ENCODE measurements at regions not wholly inside any gene's neighbourhood (a gene's known extent, or its start where the extent isn't known, plus 50 kb on each side); places are given as distances from the start of the nearest gene placed in this dataset.

DNA sequence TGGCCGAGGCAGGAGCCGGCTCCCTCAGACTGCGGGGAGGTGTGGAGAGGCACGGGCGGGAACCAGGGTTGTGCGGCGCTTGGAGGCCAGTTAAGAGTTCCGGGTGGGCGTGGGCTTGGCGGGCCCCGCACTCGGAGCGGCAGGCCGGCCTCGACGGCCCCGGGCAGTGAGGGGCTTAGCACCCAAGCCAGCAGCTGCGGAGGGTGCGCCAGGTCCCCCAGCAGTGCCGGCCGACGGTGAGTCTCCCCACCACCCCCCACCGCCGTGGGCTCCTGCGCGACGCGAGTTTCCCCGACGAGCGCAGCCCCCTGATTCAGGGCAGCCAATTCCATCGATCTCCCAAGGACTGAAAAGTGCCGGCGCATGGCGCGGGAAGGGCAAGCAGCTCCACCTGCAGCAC is 605.4 kb upstream of the SLC35B3 start:
- Histone ChIP-seq H3K4me1 (ENCODE audit: control insufficient read depth in 4 of 4, insufficient read depth in 4 of 4, low read length in 3 of 4) (no peaks in the 10 kb centered on the region), H3K4me3 (ENCODE audit: low read depth in 1 of 3, low read length in 3 of 3) (no peak overlapping the region), H3K27me3 (ENCODE audit: control insufficient read depth in 4 of 4, insufficient read depth in 4 of 4, low read length in 3 of 4) (no peaks in the 10 kb centered on the region), H3K36me3 (ENCODE audit: control insufficient read depth in 4 of 4, insufficient read depth in 3 of 4, low read depth in 1 of 4, low read length in 3 of 4) (no peaks in the 10 kb centered on the region), H3K9ac (ENCODE audit: low read depth in 1 of 2, low read length in 2 of 2) (no peak overlapping the region), H3K27ac (ENCODE audit: low read depth in 1 of 2, low read length in 2 of 2) (no peak overlapping the region), H3K9me3 (ENCODE audit: control insufficient read depth in 4 of 4, low read length in 3 of 4) (peaks cover 0 to 1% (median 0%) of the 10 kb centered on the region in 4 donors)
- no peak for DNase-seq (ENCODE audit: low spot score)
- WGBS, result 98% methylated on average over 36 of the region's 36 CpGs
- TF ChIP-seq RAD21 (IDR thresholded peaks at IDR 0.05) (no peak), RXRA (IDR thresholded peaks at IDR 0.05) (no peak), NR2F2 (IDR thresholded peaks at IDR 0.05) (no peak), EGR1 (IDR thresholded peaks at IDR 0.05; ENCODE audit: low read depth in 2 of 2) (no peak), HNF4A (conservative IDR thresholded peaks at IDR 0.05) (no peak), SP1 (IDR thresholded peaks at IDR 0.05) (no peak), JUND (IDR thresholded peaks at IDR 0.05) (no peak), FOXA1 (IDR thresholded peaks at IDR 0.05) (no peak), YY1 (IDR thresholded peaks at IDR 0.05) (no peak)
- TF ChIP-seq, protein P1, sequence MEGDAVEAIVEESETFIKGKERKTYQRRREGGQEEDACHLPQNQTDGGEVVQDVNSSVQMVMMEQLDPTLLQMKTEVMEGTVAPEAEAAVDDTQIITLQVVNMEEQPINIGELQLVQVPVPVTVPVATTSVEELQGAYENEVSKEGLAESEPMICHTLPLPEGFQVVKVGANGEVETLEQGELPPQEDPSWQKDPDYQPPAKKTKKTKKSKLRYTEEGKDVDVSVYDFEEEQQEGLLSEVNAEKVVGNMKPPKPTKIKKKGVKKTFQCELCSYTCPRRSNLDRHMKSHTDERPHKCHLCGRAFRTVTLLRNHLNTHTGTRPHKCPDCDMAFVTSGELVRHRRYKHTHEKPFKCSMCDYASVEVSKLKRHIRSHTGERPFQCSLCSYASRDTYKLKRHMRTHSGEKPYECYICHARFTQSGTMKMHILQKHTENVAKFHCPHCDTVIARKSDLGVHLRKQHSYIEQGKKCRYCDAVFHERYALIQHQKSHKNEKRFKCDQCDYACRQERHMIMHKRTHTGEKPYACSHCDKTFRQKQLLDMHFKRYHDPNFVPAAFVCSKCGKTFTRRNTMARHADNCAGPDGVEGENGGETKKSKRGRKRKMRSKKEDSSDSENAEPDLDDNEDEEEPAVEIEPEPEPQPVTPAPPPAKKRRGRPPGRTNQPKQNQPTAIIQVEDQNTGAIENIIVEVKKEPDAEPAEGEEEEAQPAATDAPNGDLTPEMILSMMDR (IDR thresholded peaks at IDR 0.05; ENCODE audit: low read depth, low read length, missing input control), result no peak
- TF ChIP-seq, protein P2, sequence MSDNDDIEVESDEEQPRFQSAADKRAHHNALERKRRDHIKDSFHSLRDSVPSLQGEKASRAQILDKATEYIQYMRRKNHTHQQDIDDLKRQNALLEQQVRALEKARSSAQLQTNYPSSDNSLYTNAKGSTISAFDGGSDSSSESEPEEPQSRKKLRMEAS (IDR thresholded peaks at IDR 0.05), result no peak
- TF ChIP-seq, protein P3, sequence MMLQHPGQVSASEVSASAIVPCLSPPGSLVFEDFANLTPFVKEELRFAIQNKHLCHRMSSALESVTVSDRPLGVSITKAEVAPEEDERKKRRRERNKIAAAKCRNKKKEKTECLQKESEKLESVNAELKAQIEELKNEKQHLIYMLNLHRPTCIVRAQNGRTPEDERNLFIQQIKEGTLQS (IDR thresholded peaks at IDR 0.05), result no peak

DNA sequence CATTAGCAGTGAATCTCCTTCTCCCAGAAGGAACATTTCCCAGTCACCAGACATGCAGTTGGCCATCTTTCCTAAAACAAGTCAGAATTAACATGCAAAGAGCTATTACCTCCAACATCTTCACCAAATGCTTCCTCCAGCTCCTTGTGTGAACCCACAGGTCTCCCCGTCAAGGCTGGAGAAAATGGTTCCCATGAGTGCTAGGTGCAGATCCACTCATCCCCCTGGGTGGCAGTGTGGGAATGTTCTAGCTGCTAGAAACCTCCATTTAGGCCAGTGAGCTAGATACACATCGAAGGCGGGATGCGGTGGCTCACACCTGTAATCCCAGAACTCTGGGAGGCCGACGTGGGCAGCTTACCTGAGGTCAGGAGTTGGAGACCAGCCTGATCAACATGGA is 603.9 kb upstream of the SLC35B3 start:
- DNase-seq (ENCODE audit: low spot score), result no peak
- H3K27ac ChIP-seq (ENCODE audit: low read depth in 1 of 2, low read length in 2 of 2), result no peak overlapping the region
- no peak overlapping the region for H3K4me3 ChIP-seq (ENCODE audit: low read depth in 1 of 3, low read length in 3 of 3)
- no peak overlapping the region for H3K9ac ChIP-seq (ENCODE audit: low read depth in 1 of 2, low read length in 2 of 2)
- H3K9me3 ChIP-seq (ENCODE audit: control insufficient read depth in 4 of 4, low read length in 3 of 4), result peaks cover 0 to 1% (median 0%) of the 10 kb centered on the region in 4 donors
- no peaks in the 10 kb centered on the region for H3K27me3 ChIP-seq (ENCODE audit: control insufficient read depth in 4 of 4, insufficient read depth in 4 of 4, low read length in 3 of 4)
- TF ChIP-seq FOXA2 (IDR thresholded peaks at IDR 0.05) (no peak), RAD21 (IDR thresholded peaks at IDR 0.05) (peak in 1 of 2 donors; percentile 15)
- 94% methylated on average over 6 of the region's 6 CpGs for whole genome bisulfite sequencing
- no peaks in the 10 kb centered on the region for H3K36me3 ChIP-seq (ENCODE audit: control insufficient read depth in 4 of 4, insufficient read depth in 3 of 4, low read depth in 1 of 4, low read length in 3 of 4)
- no peaks in the 10 kb centered on the region for H3K4me1 ChIP-seq (ENCODE audit: control insufficient read depth in 4 of 4, insufficient read depth in 4 of 4, low read length in 3 of 4)

DNA sequence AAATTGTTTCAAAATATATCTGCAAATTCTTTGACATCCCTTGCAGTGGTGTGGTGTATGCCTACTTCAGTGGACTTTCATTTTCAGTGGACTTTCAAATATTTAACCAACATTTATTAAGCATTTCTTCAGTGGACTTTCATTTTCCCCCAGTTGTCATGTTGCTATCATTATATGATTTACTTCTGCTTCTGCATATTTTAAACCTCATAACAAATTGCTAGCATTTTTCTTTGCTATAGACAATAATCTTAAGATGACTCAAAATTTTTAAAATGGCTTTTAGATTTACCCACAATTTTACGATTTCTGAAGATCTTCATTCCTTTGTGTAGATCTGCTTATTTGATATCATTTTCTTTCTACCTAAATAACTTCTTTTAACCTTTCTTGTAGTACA is 592.7 kb upstream of the SLC35B3 start:
- no peaks in the 10 kb centered on the region for H3K9me3 ChIP-seq (ENCODE audit: control insufficient read depth in 4 of 4, low read length in 3 of 4)
- no peak overlapping the region for H3K9ac ChIP-seq (ENCODE audit: low read depth in 1 of 2, low read length in 2 of 2)
- TF ChIP-seq GABPA (IDR thresholded peaks at IDR 0.05 in 1 of 2, conservative IDR thresholded peaks at IDR 0.05 in 1 of 2), result no peak
- TF ChIP-seq, protein P3 (IDR thresholded peaks at IDR 0.05), result no peak
- TF ChIP-seq FOXA2 (IDR thresholded peaks at IDR 0.05), result no peak
- no peak for TF ChIP-seq YY1 (IDR thresholded peaks at IDR 0.05)
- TF ChIP-seq, protein P1 (IDR thresholded peaks at IDR 0.05; ENCODE audit: low read depth, low read length, missing input control), result no peak
- no peak for TF ChIP-seq EGR1 (IDR thresholded peaks at IDR 0.05; ENCODE audit: low read depth in 2 of 2)
- no peak overlapping the region for H3K4me3 ChIP-seq (ENCODE audit: low read depth in 1 of 3, low read length in 3 of 3)
- 86% methylated on average over 1 of the region's 1 CpG for WGBS
- H3K27ac ChIP-seq (ENCODE audit: low read depth in 1 of 2, low read length in 2 of 2), result no peak overlapping the region
- no peaks in the 10 kb centered on the region for H3K36me3 ChIP-seq (ENCODE audit: control insufficient read depth in 4 of 4, insufficient read depth in 3 of 4, low read depth in 1 of 4, low read length in 3 of 4)
- no peaks in the 10 kb centered on the region for H3K4me1 ChIP-seq (ENCODE audit: control insufficient read depth in 4 of 4, insufficient read depth in 4 of 4, low read length in 3 of 4)
- DNase-seq (ENCODE audit: low spot score), result no peak
- H3K27me3 ChIP-seq (ENCODE audit: control insufficient read depth in 4 of 4, insufficient read depth in 4 of 4, low read length in 3 of 4), result no peaks in the 10 kb centered on the region

Data from liver (tissue), 8 donors.